B cell (primary cell): ENCODE measurements at regions not wholly inside any gene's neighbourhood (a gene's known extent, or its start where the extent isn't known, plus 50 kb on each side); places are given as distances from the start of the nearest gene placed in this dataset.
"Not testable (repeated sequence)": the region's sequence is repeated elsewhere in the genome, so short reads cannot be mapped to it uniquely, and the experiment has no call there.

ENCODE experiments used
- ATAC-seq: fragments of 200-7000 bp; cut with Tn5 transposase; one replicate; pipeline ENCODE4 v1.10.0; 2021; ENCODE audit warnings: low read depth, mild to moderate bottlenecking, moderate number of reproducible peaks, moderate library complexity
- CTCF ChIA-PET: fragments of 350-600 bp; sonication (Branson Sonifier 250); formaldehyde crosslinking; loops from one replicate; lab custom pipeline; 2021; ENCODE audit warnings: antibody characterized with exemption, inconsistent platforms; lab: Charles Lee
- POLR2A ChIA-PET: fragments of 350-600 bp; sonication (Branson Sonifier 250); formaldehyde crosslinking; loops from one replicate; lab custom pipeline; 2021; ENCODE audit warnings: antibody characterized with exemption; lab: Charles Lee
- DNase-seq: peaks from one replicate; pipeline ENCODE4 v3.0.0; 2013
- H2AFZ ChIP-seq: 2 replicates; pipeline ENCODE4 v1.6.1; 2012; ENCODE audit warnings: mild to moderate bottlenecking, low read depth, low read length; ENCODE audit not compliant: insufficient read depth, poor library complexity, severe bottlenecking
- H3K27ac ChIP-seq, 2 donors: 1 replicate in 1 of 2; 2 replicates in 1 of 2; pipeline ENCODE4 v1.5.1; 2012 to 2013; ENCODE audit warnings: low read length in 2 of 2, mild to moderate bottlenecking in 2 of 2, moderate library complexity in 1 of 2
- H3K27me3 ChIP-seq, 4 experiments: fragments of 200-600 bp in 1 of 4; sonication (generic) in 1 of 4; replicated peaks in 1 of 4; 1 replicate in 2 of 4; 2 replicates in 2 of 4; pipeline versions ENCODE4 v1.6.1 to v1.7.0; 2013 to 2016; ENCODE audit warnings: low read length in 3 of 4, mild to moderate bottlenecking in 2 of 4, mixed read lengths in 1 of 4, moderate library complexity in 1 of 4; ENCODE audit not compliant: insufficient read depth in 4 of 4, control insufficient read depth in 3 of 4; ENCODE audit errors: control extremely low read depth in 1 of 4
- H3K36me3 ChIP-seq, 2 experiments: replicated peaks in 1 of 2; 1 replicate in 1 of 2; 2 replicates in 1 of 2; pipeline versions ENCODE4 v1.6.1 to v1.7.1; 2013; ENCODE audit warnings: low read length in 1 of 2; ENCODE audit not compliant: insufficient read depth in 2 of 2, control insufficient read depth in 1 of 2; ENCODE audit errors: control extremely low read depth in 1 of 2, extremely low read depth in 1 of 2
- H3K4me1 ChIP-seq, 2 donors: fragments of 200-600 bp in 1 of 2; sonication (generic) in 1 of 2; 1 replicate in 1 of 2; 2 replicates in 1 of 2; pipeline versions ENCODE4 v1.5.1 to v1.6.1; 2013 to 2017; ENCODE audit warnings: low read length in 2 of 2; ENCODE audit not compliant: control insufficient read depth in 2 of 2, insufficient read depth in 2 of 2
- H3K4me2 ChIP-seq: replicated peaks from 2 replicates; pipeline ENCODE3; 2012; ENCODE audit warnings: mild to moderate bottlenecking, low read depth, low read length; ENCODE audit not compliant: poor library complexity, severe bottlenecking
- H3K4me3 ChIP-seq, 5 experiments: fragments of 200-600 bp in 1 of 5; sonication (generic) in 1 of 5; 1 replicate in 3 of 5; 2 replicates in 2 of 5; pipeline versions ENCODE4 v1.5.1 to v1.7.0; 2011 to 2016; ENCODE audit warnings: low read length in 4 of 5, mild to moderate bottlenecking in 4 of 5, low read depth in 2 of 5, control low read depth in 1 of 5, moderate library complexity in 1 of 5; ENCODE audit not compliant: insufficient read depth in 1 of 5; ENCODE audit errors: control extremely low read depth in 1 of 5, extremely low read depth in 1 of 5
- H3K79me2 ChIP-seq: fragments of 200-600 bp; sonication (generic); one replicate; pipeline ENCODE4 v1.6.0; 2016; ENCODE audit warnings: low read length; ENCODE audit not compliant: control insufficient read depth, insufficient read depth
- H3K9ac ChIP-seq: fragments of 200-600 bp; sonication (generic); 2 replicates; pipeline ENCODE4 v1.6.1; 2017; ENCODE audit warnings: mild to moderate bottlenecking, low read length, moderate library complexity
- H3K9me3 ChIP-seq, 3 donors: one replicate each; pipeline versions ENCODE4 v1.6.1 to v1.7.1; 2013; ENCODE audit warnings: low read length in 2 of 3; ENCODE audit not compliant: control insufficient read depth in 2 of 3, insufficient read depth in 1 of 3; ENCODE audit errors: control extremely low read depth in 1 of 3
- H4K20me1 ChIP-seq: 2 replicates; pipeline ENCODE4 v1.6.0; 2012; ENCODE audit warnings: mild to moderate bottlenecking, low read length; ENCODE audit not compliant: insufficient read depth, control insufficient read depth, poor library complexity, severe bottlenecking
- H3K27ac Mint-ChIP-seq: one replicate; pipeline ENCODE4 v1.8.0; 2021; ENCODE audit warnings: mixed read lengths
- H3K27me3 Mint-ChIP-seq: one replicate; pipeline ENCODE4 v1.8.0; 2021; ENCODE audit warnings: mixed read lengths
- H3K4me1 Mint-ChIP-seq: one replicate; pipeline ENCODE4 v1.8.0; 2021; ENCODE audit warnings: mixed read lengths
- H3K4me3 Mint-ChIP-seq: one replicate; pipeline ENCODE4 v1.8.0; 2021; ENCODE audit warnings: mixed read lengths
- H3K9me3 Mint-ChIP-seq: one replicate; pipeline ENCODE4 v1.8.0; 2022; ENCODE audit warnings: mixed read lengths; ENCODE audit not compliant: insufficient read depth
- CTCF ChIP-seq: fragments of 200-600 bp; IDR thresholded peaks from one replicate; pipeline ENCODE4 v1.8.0; 2022; ENCODE audit warnings: antibody characterized with exemption, mild to moderate bottlenecking
- EZH2 ChIP-seq: IDR thresholded peaks from 2 replicates; pipeline ENCODE4 v1.6.1; 2012; ENCODE audit warnings: borderline replicate concordance, low read depth, mild to moderate bottlenecking, moderate library complexity, low read length; ENCODE audit not compliant: insufficient read depth, poor library complexity, severe bottlenecking
- WGBS: methylation state at CpG from one replicate; pipeline ENCODE4 v1.1.5; 2013; ENCODE audit warnings: missing lambda C conversion rate; ENCODE audit not compliant: insufficient coverage; 5-methylcytosine and 5-hydroxymethylcytosine counted together
- intact Hi-C: fragments of 100-400 bp; cut with micrococcal nuclease; formaldehyde crosslinking; loops from one replicate; pipeline ENCODE4 v1.10.0; 2022

GRCh38 chr1:29387210-29387609, 150.9 kb downstream of the PTPRU start:
- Mint-ChIP-seq H3K4me3 (no peak overlapping the region), H3K9me3 (no peaks in the 10 kb centered on the region), H3K27me3 (peaks cover 60% of the 10 kb centered on the region), H3K4me1 (no peaks in the 10 kb centered on the region), H3K27ac (no peak overlapping the region)
- no peak for TF ChIP-seq CTCF
- TF ChIP-seq EZH2 = no peak
- no peaks in the 10 kb centered on the region for H3K4me1 ChIP-seq
- no peaks in the 10 kb centered on the region for H3K79me2 ChIP-seq
- H3K4me2 ChIP-seq = no peak overlapping the region
- no peak overlapping the region for H3K27ac ChIP-seq
- DNase-seq (no peak), ATAC-seq (no peak)
- no peak overlapping the region for H3K4me3 ChIP-seq
- no peaks in the 10 kb centered on the region for H3K27me3 ChIP-seq
- CTCF ChIA-PET = interaction anchor here (0.5 kb wide), 1 partner anchor 312 kb away, joined by 3 read pairs; no protein-coding TSS in a partner anchor
- intact Hi-C loops = no loop called here
- H4K20me1 ChIP-seq = no peaks in the 10 kb centered on the region
- no peak overlapping the region for H2AFZ ChIP-seq
- H3K36me3 ChIP-seq = no peaks in the 10 kb centered on the region
- 69% methylated on average over 3 of the region's 3 CpGs for WGBS
- POLR2A ChIA-PET = no interaction called here
- H3K9me3 ChIP-seq = peaks cover 0 to 3% (median 0%) of the 10 kb centered on the region in 3 donors
- no peak overlapping the region for H3K9ac ChIP-seq

- H3K27me3 ChIP-seq, H3K4me1 ChIP-seq, H4K20me1 ChIP-seq, ATAC-seq, DNase-seq, H3K79me2 ChIP-seq, CTCF ChIA-PET, H3K36me3 ChIP-seq, H3K4me1 Mint-ChIP-seq, H3K4me3 Mint-ChIP-seq, intact Hi-C loops, H3K4me3 ChIP-seq, H2AFZ ChIP-seq, H3K27ac Mint-ChIP-seq, H3K9me3 ChIP-seq, POLR2A ChIA-PET, H3K27ac ChIP-seq, H3K9ac ChIP-seq, H3K9me3 Mint-ChIP-seq, H3K4me2 ChIP-seq: not testable (repeated sequence)
- H3K27me3 Mint-ChIP-seq = peaks cover 56% of the 10 kb centered on the region
- WGBS = no CpG with 5 or more reads among the region's 1 CpG
These were observed 150.1 kb downstream of the PTPRU start for GRCh38 chr1:29386453-29386852.
